HG03060 (cell line): ENCODE measurements at regions not wholly inside any gene's neighbourhood (a gene's known extent, or its start where the extent isn't known, plus 50 kb on each side); places are given as distances from the start of the nearest gene placed in this dataset.
"Not testable (repeated sequence)": the region's sequence is repeated elsewhere in the genome, so short reads cannot be mapped to it uniquely, and the experiment has no call there.

ENCODE experiments used
- ATAC-seq: cut with Tn5 transposase; IDR thresholded peaks from one replicate; pipeline ENCODE4 v1.9.1; 2021; ENCODE audit warnings: low read depth, moderate number of reproducible peaks; ENCODE audit not compliant: unreplicated experiment

GRCh38 chr14:53384073-53384472 is 230.9 kb upstream of the DDHD1 start:
- no peak for ATAC-seq

- no peak for ATAC-seq
These were observed 228.8 kb upstream of the DDHD1 start for GRCh38 chr14:53381895-53382294.

GRCh38 chr14:53380867-53381225 is 227.7 kb upstream of the DDHD1 start:
- no peak for ATAC-seq

GRCh38 chr14:53380052-53380866 is 227.1 kb upstream of the DDHD1 start:
- peak; percentile 43 for ATAC-seq

GRCh38 chr14:53378142-53378541 is 225.0 kb upstream of the DDHD1 start:
- no peak for ATAC-seq

GRCh38 chr14:53376064-53376463 is 222.9 kb upstream of the DDHD1 start:
- ATAC-seq: no peak

- no peak for ATAC-seq
These were observed 222.5 kb upstream of the DDHD1 start for GRCh38 chr14:53375599-53375998.

GRCh38 chr14:53368711-53369201 is 215.6 kb upstream of the DDHD1 start:
- ATAC-seq: no peak

GRCh38 chr14:53368066-53368465 is 214.9 kb upstream of the DDHD1 start:
- no peak for ATAC-seq

GRCh38 chr14:53367644-53368026 is 214.5 kb upstream of the DDHD1 start:
- ATAC-seq: no peak

GRCh38 chr14:53365486-53366130 is 212.5 kb upstream of the DDHD1 start:
- ATAC-seq: no peak

GRCh38 chr14:53362916-53363315 is 209.8 kb upstream of the DDHD1 start:
- not testable (repeated sequence) for ATAC-seq

- ATAC-seq: no peak
These were observed 207.7 kb upstream of the DDHD1 start for GRCh38 chr14:53360829-53361228.

GRCh38 chr14:53358166-53358565 is 205.0 kb upstream of the DDHD1 start:
- no peak for ATAC-seq

GRCh38 chr14:53356361-53357150 is 203.4 kb upstream of the DDHD1 start:
- no peak for ATAC-seq

GRCh38 chr14:53355581-53356112 is 202.5 kb upstream of the DDHD1 start:
- no peak for ATAC-seq

GRCh38 chr14:53354336-53354735 is 201.2 kb upstream of the DDHD1 start:
- ATAC-seq: no peak

GRCh38 chr14:53350866-53351265 is 197.7 kb upstream of the DDHD1 start:
- no peak for ATAC-seq

- no peak for ATAC-seq
These were observed 197.3 kb upstream of the DDHD1 start for GRCh38 chr14:53350429-53350828.

GRCh38 chr14:53346988-53347387 is 193.9 kb upstream of the DDHD1 start:
- ATAC-seq: no peak

GRCh38 chr14:53341324-53341723 is 188.2 kb upstream of the DDHD1 start:
- ATAC-seq: no peak
